ENCODE measurements at regions not wholly inside any gene's neighbourhood (a gene's known extent, or its start where the extent isn't known, plus 50 kb on each side); places are given as distances from the start of the nearest gene placed in this dataset.
"Not testable (repeated sequence)": the region's sequence is repeated elsewhere in the genome, so short reads cannot be mapped to it uniquely, and the experiment has no call there.

- no peak overlapping the region for H3K27ac ChIP-seq (ENCODE audit: low read length)
These were observed 1058.3 kb upstream of the TMEFF2 start for GRCh38 chr2:193253014-193253530.

GRCh38 chr2:193251909-193252308, 1057.2 kb upstream of the TMEFF2 start:
- Histone ChIP-seq H3K9ac (ENCODE audit: low read depth, low read length) (no peak overlapping the region), H3K36me3 (ENCODE audit: insufficient read depth, low read depth, low read length) (no peaks in the 10 kb centered on the region), H3K4me1 (ENCODE audit: insufficient read depth, low read length) (peaks cover 5% of the 10 kb centered on the region; the same call in 1 of the 2 replicates), H3K27me3 (ENCODE audit: insufficient read depth, low read length) (no peaks in the 10 kb centered on the region), H3K4me3 (ENCODE audit: low read length) (no peak overlapping the region), H3K9me3 (ENCODE audit: insufficient read depth, low read depth, low read length) (no peaks in the 10 kb centered on the region), H3K27ac (ENCODE audit: low read length) (no peak overlapping the region)

More at GRCh38 chr2:193253014-193253530, 1058.3 kb upstream of the TMEFF2 start:
- Histone ChIP-seq H3K4me3 (ENCODE audit: low read length) (no peak overlapping the region), H3K9me3 (ENCODE audit: insufficient read depth, low read depth, low read length) (no peaks in the 10 kb centered on the region), H3K9ac (ENCODE audit: low read depth, low read length) (no peak overlapping the region), H3K36me3 (ENCODE audit: insufficient read depth, low read depth, low read length) (no peaks in the 10 kb centered on the region), H3K4me1 (ENCODE audit: insufficient read depth, low read length) (peaks cover 5% of the 10 kb centered on the region; the same call in 1 of the 2 replicates), H3K27me3 (ENCODE audit: insufficient read depth, low read length) (no peaks in the 10 kb centered on the region)

- Histone ChIP-seq H3K4me1 (ENCODE audit: insufficient read depth, low read length) (peaks cover 5% of the 10 kb centered on the region; the same call in 1 of the 2 replicates), H3K27ac (ENCODE audit: low read length) (no peak overlapping the region), H3K4me3 (ENCODE audit: low read length) (no peak overlapping the region), H3K36me3 (ENCODE audit: insufficient read depth, low read depth, low read length) (no peaks in the 10 kb centered on the region), H3K9ac (ENCODE audit: low read depth, low read length) (no peak overlapping the region), H3K9me3 (ENCODE audit: insufficient read depth, low read depth, low read length) (no peaks in the 10 kb centered on the region), H3K27me3 (ENCODE audit: insufficient read depth, low read length) (no peaks in the 10 kb centered on the region)
These were observed 1055.7 kb upstream of the TMEFF2 start for GRCh38 chr2:193250389-193250788.

DNA sequence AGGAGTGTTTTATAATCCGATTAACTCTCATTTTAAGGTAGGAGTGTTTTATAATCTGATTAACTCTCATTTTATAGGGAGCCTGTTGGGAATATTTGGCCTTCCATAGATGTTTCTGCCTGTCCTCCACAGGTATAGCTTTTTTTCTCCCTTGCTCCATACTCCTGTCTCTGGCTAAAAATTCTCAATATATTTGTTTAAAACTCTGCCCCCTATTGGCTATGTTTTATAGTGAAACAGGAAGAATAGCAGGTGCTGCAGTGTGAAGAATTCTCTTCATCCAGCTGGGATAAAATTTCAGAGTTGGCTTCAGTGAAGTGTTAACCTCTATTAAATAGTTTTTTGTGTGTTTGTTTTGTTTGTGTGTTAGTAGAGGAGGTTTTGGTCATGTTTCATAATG, 1046.0 kb upstream of the TMEFF2 start:
- Histone ChIP-seq H3K27me3 (ENCODE audit: insufficient read depth, low read length) (no peaks in the 10 kb centered on the region), H3K9me3 (ENCODE audit: insufficient read depth, low read depth, low read length) (no peaks in the 10 kb centered on the region), H3K27ac (ENCODE audit: low read length) (no peak overlapping the region), H3K4me3 (ENCODE audit: low read length) (no peak overlapping the region), H3K4me1 (ENCODE audit: insufficient read depth, low read length) (no peaks in the 10 kb centered on the region), H3K36me3 (ENCODE audit: insufficient read depth, low read depth, low read length) (no peaks in the 10 kb centered on the region), H3K9ac (ENCODE audit: low read depth, low read length) (no peak overlapping the region)

GRCh38 chr2:193231634-193232033, 1036.9 kb upstream of the TMEFF2 start:
- H3K27ac ChIP-seq (ENCODE audit: low read length) = no peak overlapping the region
- no peaks in the 10 kb centered on the region for H3K9me3 ChIP-seq (ENCODE audit: insufficient read depth, low read depth, low read length)
- no peaks in the 10 kb centered on the region for H3K27me3 ChIP-seq (ENCODE audit: insufficient read depth, low read length)

DNA sequence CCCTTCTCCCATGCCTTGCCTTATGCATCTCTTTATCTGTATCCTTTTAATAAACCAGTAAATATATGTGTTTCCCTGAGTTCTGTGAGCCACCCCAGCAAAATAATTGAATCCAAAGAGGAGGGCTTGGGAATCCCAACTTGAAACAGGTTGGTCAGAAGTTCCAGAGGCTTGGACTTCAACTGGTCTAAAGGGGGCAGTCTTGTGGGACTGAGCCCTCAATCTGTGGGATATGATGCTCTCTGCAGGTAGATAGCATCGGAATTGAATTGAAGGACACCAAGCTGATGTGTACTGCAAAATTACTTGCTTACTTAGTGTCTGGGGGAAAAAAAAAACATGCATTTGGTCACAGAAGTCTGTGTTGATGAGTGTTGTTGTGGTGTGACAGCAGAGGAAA, 1033.5 kb upstream of the TMEFF2 start:
- Histone ChIP-seq H3K4me1 (ENCODE audit: insufficient read depth, low read length) (no peaks in the 10 kb centered on the region), H3K27ac (ENCODE audit: low read length) (no peak overlapping the region), H3K36me3 (ENCODE audit: insufficient read depth, low read depth, low read length) (no peaks in the 10 kb centered on the region), H3K9ac (ENCODE audit: low read depth, low read length) (no peak overlapping the region), H3K4me3 (ENCODE audit: low read length) (no peak overlapping the region), H3K27me3 (ENCODE audit: insufficient read depth, low read length) (no peaks in the 10 kb centered on the region), H3K9me3 (ENCODE audit: insufficient read depth, low read depth, low read length) (no peaks in the 10 kb centered on the region)

More at GRCh38 chr2:193231634-193232033, 1036.9 kb upstream of the TMEFF2 start:
- Histone ChIP-seq H3K36me3 (ENCODE audit: insufficient read depth, low read depth, low read length) (no peaks in the 10 kb centered on the region), H3K4me1 (ENCODE audit: insufficient read depth, low read length) (no peaks in the 10 kb centered on the region), H3K9ac (ENCODE audit: low read depth, low read length) (no peak overlapping the region), H3K4me3 (ENCODE audit: low read length) (no peak overlapping the region)

- Histone ChIP-seq H3K36me3 (ENCODE audit: insufficient read depth, low read depth, low read length) (no peaks in the 10 kb centered on the region), H3K4me3 (ENCODE audit: low read length) (no peak overlapping the region), H3K27ac (ENCODE audit: low read length) (no peak overlapping the region), H3K27me3 (ENCODE audit: insufficient read depth, low read length) (no peaks in the 10 kb centered on the region), H3K9me3 (ENCODE audit: insufficient read depth, low read depth, low read length) (no peaks in the 10 kb centered on the region), H3K9ac (ENCODE audit: low read depth, low read length) (no peak overlapping the region), H3K4me1 (ENCODE audit: insufficient read depth, low read length) (no peaks in the 10 kb centered on the region)
These were observed 1027.7 kb upstream of the TMEFF2 start for GRCh38 chr2:193222454-193222853.

DNA sequence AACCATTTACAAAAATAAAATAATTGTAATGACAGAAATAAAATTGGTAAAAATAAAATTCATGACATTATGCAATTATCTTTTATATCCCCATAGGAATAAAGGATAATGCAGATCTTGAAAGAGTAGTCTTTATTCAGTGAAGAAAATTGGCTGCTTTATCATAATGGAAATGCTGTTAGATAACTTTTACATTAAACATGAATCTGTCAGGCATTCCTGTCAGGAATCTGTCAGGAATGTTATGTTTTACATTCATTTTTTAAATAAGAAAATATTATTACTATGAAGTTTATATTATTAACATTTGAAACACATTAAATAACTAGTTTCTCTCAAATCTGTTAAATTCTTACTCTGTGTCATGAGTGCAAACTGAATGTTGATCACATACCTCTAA, 1024.7 kb upstream of the TMEFF2 start:
- no peaks in the 10 kb centered on the region for H3K9me3 ChIP-seq (ENCODE audit: insufficient read depth, low read depth, low read length)
- H3K9ac ChIP-seq (ENCODE audit: low read depth, low read length) = no peak overlapping the region
- no peak overlapping the region for H3K27ac ChIP-seq (ENCODE audit: low read length)
- no peak overlapping the region for H3K4me3 ChIP-seq (ENCODE audit: low read length)
- no peaks in the 10 kb centered on the region for H3K27me3 ChIP-seq (ENCODE audit: insufficient read depth, low read length)
- H3K4me1 ChIP-seq (ENCODE audit: insufficient read depth, low read length) = no peaks in the 10 kb centered on the region
- no peaks in the 10 kb centered on the region for H3K36me3 ChIP-seq (ENCODE audit: insufficient read depth, low read depth, low read length)

DNA sequence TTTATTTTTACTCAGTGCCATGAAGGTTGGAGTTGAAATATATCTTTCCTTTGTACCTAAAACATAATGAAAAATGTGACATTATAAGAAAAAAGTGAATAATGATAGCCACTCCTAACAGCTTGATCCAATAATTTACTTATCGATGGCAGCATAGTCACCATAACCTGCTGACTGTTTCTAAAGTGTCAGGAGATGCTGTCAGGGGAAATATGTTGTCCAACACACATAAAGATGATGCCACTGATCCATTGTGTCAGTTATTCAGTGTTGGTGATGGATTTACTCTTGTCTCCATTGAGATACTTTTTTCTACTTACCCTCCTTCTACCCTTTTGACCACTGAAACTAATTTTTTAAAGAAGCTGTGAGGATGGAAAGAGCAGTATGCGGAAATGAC, 1006.9 kb upstream of the TMEFF2 start:
- no peaks in the 10 kb centered on the region for H3K36me3 ChIP-seq (ENCODE audit: insufficient read depth, low read depth, low read length)
- H3K9ac ChIP-seq (ENCODE audit: low read depth, low read length) = no peak overlapping the region
- H3K27me3 ChIP-seq (ENCODE audit: insufficient read depth, low read length) = no peaks in the 10 kb centered on the region
- H3K27ac ChIP-seq (ENCODE audit: low read length) = no peak overlapping the region
- H3K4me3 ChIP-seq (ENCODE audit: low read length) = no peak overlapping the region
- peaks cover 7% of the 10 kb centered on the region for H3K9me3 ChIP-seq (ENCODE audit: insufficient read depth, low read depth, low read length)
- no peaks in the 10 kb centered on the region for H3K4me1 ChIP-seq (ENCODE audit: insufficient read depth, low read length)

DNA sequence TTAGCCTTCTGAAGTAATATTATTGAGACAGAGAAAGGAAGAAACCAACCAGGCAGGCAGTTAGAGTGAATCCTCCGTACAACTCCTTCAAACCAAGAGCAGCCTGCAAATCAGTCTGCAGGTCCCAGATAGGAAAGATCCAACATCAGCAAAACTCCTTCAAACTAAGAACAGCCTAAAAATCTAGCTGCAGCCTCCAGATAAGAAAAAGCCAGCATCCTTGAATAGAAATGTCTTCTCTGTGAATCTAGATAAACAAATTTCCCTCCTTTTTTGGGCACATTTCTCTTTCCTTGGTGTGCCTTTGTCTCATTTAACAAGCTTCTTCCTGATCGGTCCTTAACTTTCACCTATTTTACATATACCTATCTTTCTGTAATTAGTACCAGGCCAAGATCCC, 1004.6 kb upstream of the TMEFF2 start:
- no peak overlapping the region for H3K27ac ChIP-seq (ENCODE audit: low read length)
- H3K9ac ChIP-seq (ENCODE audit: low read depth, low read length) = no peak overlapping the region
- H3K27me3 ChIP-seq (ENCODE audit: insufficient read depth, low read length) = no peaks in the 10 kb centered on the region
- peaks cover 7% of the 10 kb centered on the region for H3K9me3 ChIP-seq (ENCODE audit: insufficient read depth, low read depth, low read length)
- H3K4me3 ChIP-seq (ENCODE audit: low read length) = no peak overlapping the region
- H3K4me1 ChIP-seq (ENCODE audit: insufficient read depth, low read length) = no peaks in the 10 kb centered on the region
- no peaks in the 10 kb centered on the region for H3K36me3 ChIP-seq (ENCODE audit: insufficient read depth, low read depth, low read length)

DNA sequence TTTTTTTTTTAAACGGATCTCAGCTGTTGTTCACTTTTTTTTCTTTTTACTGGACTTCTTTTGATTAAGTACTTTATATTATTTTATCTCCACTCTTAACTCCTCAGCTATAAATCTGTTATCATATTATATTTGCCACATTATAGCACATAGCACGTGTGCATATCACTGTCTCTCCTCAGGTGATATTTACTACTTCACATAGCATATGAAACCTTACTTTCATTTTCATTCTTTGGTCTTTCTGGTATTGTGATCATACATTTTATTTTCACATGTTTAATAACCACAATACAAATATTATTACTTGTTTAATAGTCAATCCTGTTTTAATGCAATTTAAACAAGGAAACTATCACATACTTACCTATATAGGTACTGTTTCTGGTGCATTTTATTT, 993.1 kb upstream of the TMEFF2 start:
- Histone ChIP-seq H3K36me3 (ENCODE audit: insufficient read depth, low read depth, low read length) (no peaks in the 10 kb centered on the region), H3K9ac (ENCODE audit: low read depth, low read length) (no peak overlapping the region), H3K27ac (ENCODE audit: low read length) (no peak overlapping the region), H3K9me3 (ENCODE audit: insufficient read depth, low read depth, low read length) (no peaks in the 10 kb centered on the region), H3K4me3 (ENCODE audit: low read length) (no peak overlapping the region), H3K27me3 (ENCODE audit: insufficient read depth, low read length) (no peaks in the 10 kb centered on the region), H3K4me1 (ENCODE audit: insufficient read depth, low read length) (no peaks in the 10 kb centered on the region)

GRCh38 chr2:193170981-193171380, 976.2 kb upstream of the TMEFF2 start:
- not testable (repeated sequence) for H3K36me3 ChIP-seq (ENCODE audit: insufficient read depth, low read depth, low read length); H3K9ac ChIP-seq (ENCODE audit: low read depth, low read length); H3K27me3 ChIP-seq (ENCODE audit: insufficient read depth, low read length); H3K27ac ChIP-seq (ENCODE audit: low read length); H3K4me3 ChIP-seq (ENCODE audit: low read length); H3K4me1 ChIP-seq (ENCODE audit: insufficient read depth, low read length); H3K9me3 ChIP-seq (ENCODE audit: insufficient read depth, low read depth, low read length)

Data from iPS-20b (cell line).